K562 (cell line): ENCODE measurements at regions not wholly inside any gene's neighbourhood (a gene's known extent, or its start where the extent isn't known, plus 50 kb on each side); places are given as distances from the start of the nearest gene placed in this dataset.

Experiments used
- ATAC-seq: fragments of 200-7000 bp; cut with Tn5 transposase; 3 replicates; pipeline ENCODE4 v1.9.1; 2020; ENCODE audit warnings: moderate library complexity
- BruUV-seq: library from RNA; stranded (reverse); fragments of 400-500 nt; replicated peaks from 2 replicates; lab custom pipeline; 2021; lab: Mats Ljungman, UMichigan
- CTCF ChIA-PET: fragments of 300-600 bp; formaldehyde crosslinking; extraction: SDS; loops from one replicate; lab custom pipeline; 2021; ENCODE audit warnings: low intra/inter-chr PET ratio; lab: Yijun Ruan, JAX
- POLR2A ChIA-PET: fragments of 300-600, 350-650 bp; sonication (Branson Sonifier 250); formaldehyde crosslinking; extraction: SDS; loops from one replicate; lab custom pipeline; 2021; ENCODE audit warnings: antibody characterized with exemption, inconsistent platforms; lab: Yijun Ruan, JAX
- DNase-seq, 4 experiments: peaks; one replicate each; pipeline versions ENCODE4 v3.0.0 to v3.0.0-alpha.2; 2011 to 2018; ENCODE audit warnings: low spot score in 3 of 4, mixed read lengths in 3 of 4; ENCODE audit errors: extremely low read depth in 1 of 4
- FAIRE-seq: peaks from 2 replicates; lab custom pipeline; 2011; peaks lifted over from hg19 to GRCh38; lab: Jason Lieb, UNC
- H2AFZ ChIP-seq: 2 replicates; pipeline ENCODE4 v1.6.0; 2011; ENCODE audit warnings: low read depth, low read length, control low read depth, inconsistent platforms
- H3K27ac ChIP-seq: fragments of 200-600 bp; 3 replicates; pipeline ENCODE4 v1.8.0; 2011; ENCODE audit warnings: low read depth, mild to moderate bottlenecking, control low read depth, inconsistent platforms, low read length, moderate library complexity, mixed read lengths; ENCODE audit errors: extremely low read depth
- H3K27me3 ChIP-seq, 2 experiments: fragments of 300-600 bp in 1 of 2; 2 replicates in 1 of 2; 3 replicates in 1 of 2; pipeline versions ENCODE4 v1.6.0 to v1.8.0; 2011; ENCODE audit warnings: inconsistent platforms in 2 of 2, low read length in 2 of 2, mild to moderate bottlenecking in 1 of 2, mixed read lengths in 1 of 2, moderate library complexity in 1 of 2; ENCODE audit not compliant: control insufficient read depth in 2 of 2, insufficient read depth in 2 of 2
- H3K36me3 ChIP-seq: fragments of 300-600 bp; 3 replicates; pipeline ENCODE4 v1.8.0; 2011; ENCODE audit warnings: mild to moderate bottlenecking, low read length, inconsistent platforms; ENCODE audit not compliant: control insufficient read depth, insufficient read depth
- H3K4me1 ChIP-seq, 2 experiments: fragments of 200-600 bp in 1 of 2; replicated peaks in 1 of 2; 2 replicates in 1 of 2; 3 replicates in 1 of 2; pipeline versions ENCODE4 v1.5.1 to v1.8.0; 2011; ENCODE audit warnings: inconsistent platforms in 2 of 2, low read length in 2 of 2, mild to moderate bottlenecking in 1 of 2, mixed read lengths in 1 of 2, moderate library complexity in 1 of 2; ENCODE audit not compliant: control insufficient read depth in 2 of 2, insufficient read depth in 2 of 2
- H3K4me2 ChIP-seq: 2 replicates; pipeline ENCODE4 v1.6.1; 2011; ENCODE audit warnings: low read length, control low read depth, inconsistent platforms, mixed read lengths; ENCODE audit not compliant: insufficient read depth
- H3K4me3 ChIP-seq: fragments of 200-600 bp; sonication (generic), shearing (Covaris generic); 2 replicates; pipeline ENCODE4 v1.5.1; 2016; ENCODE audit warnings: control low read depth, inconsistent platforms
- H3K79me2 ChIP-seq: fragments of 200-600 bp; 3 replicates; pipeline ENCODE4 v1.8.0; 2011; ENCODE audit warnings: low read length, inconsistent platforms; ENCODE audit not compliant: control insufficient read depth, insufficient read depth
- H3K9ac ChIP-seq, 2 experiments: 2 replicates each; pipeline versions ENCODE4 v1.6.0 to v1.6.1; 2011; ENCODE audit warnings: low read depth in 2 of 2, low read length in 2 of 2, control low read depth in 1 of 2, inconsistent platforms in 1 of 2, mild to moderate bottlenecking in 1 of 2, mixed read lengths in 1 of 2; ENCODE audit not compliant: insufficient read depth in 1 of 2
- H3K9me1 ChIP-seq: one replicate; pipeline ENCODE4 v1.6.0; 2011; ENCODE audit warnings: inconsistent platforms, mild to moderate bottlenecking, low read length, moderate library complexity; ENCODE audit not compliant: control insufficient read depth, insufficient read depth
- H3K9me3 ChIP-seq: replicated peaks from 2 replicates; pipeline ENCODE4 v1.5.1; 2011; ENCODE audit warnings: low read depth, low read length, inconsistent platforms; ENCODE audit not compliant: control insufficient read depth, insufficient read depth
- H4K20me1 ChIP-seq: replicated peaks from 2 replicates; pipeline ENCODE4 v1.6.1; 2011; ENCODE audit warnings: low read length, inconsistent platforms, mixed read lengths; ENCODE audit not compliant: control insufficient read depth, insufficient read depth
- PRDM10 ChIP-seq: fragments of 450-650 bp; IDR thresholded peaks from 2 replicates; pipeline ENCODE4 v1.6.1; 2018; ENCODE audit not compliant: partially characterized antibody
- RHOXF2B ChIP-seq: fragments of 250-450 bp; sonication (Bioruptor Pico); conservative IDR thresholded peaks from 2 replicates; pipeline ENCODE4 v1.5.1; 2021
- SMAD2 ChIP-seq: fragments of 150-350 bp; IDR thresholded peaks from 2 replicates; pipeline ENCODE4 v1.6.1; 2014; ENCODE audit warnings: low read depth, mild to moderate bottlenecking, low read length
- WGBS: fragments of 100-300 bp; shearing (Covaris generic); methylation state at CpG from one replicate; pipeline ENCODE4 v1.1.6; 2016; ENCODE audit warnings: low coverage, mixed read lengths; ENCODE audit not compliant: insufficient coverage; ENCODE audit errors: missing lambda C conversion rate; 5-methylcytosine and 5-hydroxymethylcytosine counted together
- in situ Hi-C: fragments of 300-500 bp; cut with MboI; formaldehyde crosslinking; loops from 4 replicates; pipeline ENCODE4 v1.15.0; 2018; ENCODE audit warnings: inconsistent platforms, mixed read lengths
- intact Hi-C: fragments of 100-400 bp; cut with micrococcal nuclease; formaldehyde crosslinking; loops from 2 replicates; pipeline ENCODE4 v1.14.2; 2022

- Histone ChIP-seq H3K4me2 (no peak overlapping the region), H3K27me3 (no peaks in the 10 kb centered on the region), H4K20me1 (no peaks in the 10 kb centered on the region), H3K9me1 (no peaks in the 10 kb centered on the region), H3K9ac (no peak overlapping the region), H3K9me3 (no peaks in the 10 kb centered on the region), H3K4me1 (no peaks in the 10 kb centered on the region), H3K27ac (no peak overlapping the region), H3K36me3 (no peaks in the 10 kb centered on the region), H3K4me3 (no peak overlapping the region), H3K79me2 (no peaks in the 10 kb centered on the region), H2AFZ (no peak overlapping the region)
- ATAC-seq (no peak), FAIRE-seq (no peak), DNase-seq (no peak)
- TF ChIP-seq PRDM10 (no peak), RHOXF2B (no peak), SMAD2 (no peak)
- in situ Hi-C loops: no loop called here
- no TSS peak for BruUV-seq
- POLR2A ChIA-PET: interaction anchor here (0.7 kb wide), 1 partner anchor 36 kb away, joined by 3 read pairs; no protein-coding TSS in a partner anchor
- CTCF ChIA-PET: no interaction called here
- WGBS: 0% methylated on average over 1 of the region's 1 CpG
- intact Hi-C loops: no loop called here
Observed at GRCh38 chr2:22885245-22885644, 499.7 kb upstream of the KLHL29 start.
